ENCODE measurements at regions not wholly inside any gene's neighbourhood (a gene's known extent, or its start where the extent isn't known, plus 50 kb on each side); places are given as distances from the start of the nearest gene placed in this dataset.

DNA sequence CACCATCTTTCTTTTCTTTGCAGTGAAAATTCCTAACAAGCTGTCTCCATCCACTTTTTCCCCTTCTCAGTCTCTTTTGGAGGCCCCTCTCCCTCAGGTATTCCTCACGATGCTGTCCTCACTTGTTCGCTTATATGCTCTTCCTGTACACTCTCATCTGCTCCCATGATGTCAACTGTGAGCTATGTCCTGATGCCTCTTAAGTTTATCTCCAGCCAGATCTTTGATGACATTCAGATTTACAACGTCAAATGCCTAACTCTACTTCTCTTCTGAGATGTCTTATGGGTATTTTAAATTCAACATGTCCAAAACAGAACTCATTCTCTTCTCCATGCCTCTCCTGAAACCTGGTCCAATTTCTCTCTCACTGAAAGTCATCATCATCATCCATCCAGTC, 55.1 kb upstream of the SERTAD2 start:
- TF ChIP-seq, protein P1, sequence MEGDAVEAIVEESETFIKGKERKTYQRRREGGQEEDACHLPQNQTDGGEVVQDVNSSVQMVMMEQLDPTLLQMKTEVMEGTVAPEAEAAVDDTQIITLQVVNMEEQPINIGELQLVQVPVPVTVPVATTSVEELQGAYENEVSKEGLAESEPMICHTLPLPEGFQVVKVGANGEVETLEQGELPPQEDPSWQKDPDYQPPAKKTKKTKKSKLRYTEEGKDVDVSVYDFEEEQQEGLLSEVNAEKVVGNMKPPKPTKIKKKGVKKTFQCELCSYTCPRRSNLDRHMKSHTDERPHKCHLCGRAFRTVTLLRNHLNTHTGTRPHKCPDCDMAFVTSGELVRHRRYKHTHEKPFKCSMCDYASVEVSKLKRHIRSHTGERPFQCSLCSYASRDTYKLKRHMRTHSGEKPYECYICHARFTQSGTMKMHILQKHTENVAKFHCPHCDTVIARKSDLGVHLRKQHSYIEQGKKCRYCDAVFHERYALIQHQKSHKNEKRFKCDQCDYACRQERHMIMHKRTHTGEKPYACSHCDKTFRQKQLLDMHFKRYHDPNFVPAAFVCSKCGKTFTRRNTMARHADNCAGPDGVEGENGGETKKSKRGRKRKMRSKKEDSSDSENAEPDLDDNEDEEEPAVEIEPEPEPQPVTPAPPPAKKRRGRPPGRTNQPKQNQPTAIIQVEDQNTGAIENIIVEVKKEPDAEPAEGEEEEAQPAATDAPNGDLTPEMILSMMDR (IDR thresholded peaks at IDR 0.05; ENCODE audit: low read length), result no peak
- no peak for TF ChIP-seq EZH2 (IDR thresholded peaks at IDR 0.05; ENCODE audit: borderline replicate concordance, low read length)

Measured in OCI-LY1 (cell line).